Fibroblast of skin of abdomen (primary cell): ENCODE measurements at regions not wholly inside any gene's neighbourhood (a gene's known extent, or its start where the extent isn't known, plus 50 kb on each side); places are given as distances from the start of the nearest gene placed in this dataset.
A peak's percentile ranks its signal among the peaks of the same experiment; 100 is the strongest.

Experiments used
- DNase-seq: peaks from one replicate; pipeline ENCODE4 v3.0.0-alpha.2; 2013

- DNase-seq: no peak
Observed at GRCh38 chr16:50866806-50867205, 124.9 kb downstream of the CYLD start.

GRCh38 chr16:50864386-50864785, 122.5 kb downstream of the CYLD start:
- no peak for DNase-seq

- DNase-seq: no peak
Observed at GRCh38 chr16:50863644-50864144, 121.8 kb downstream of the CYLD start.

DNA sequence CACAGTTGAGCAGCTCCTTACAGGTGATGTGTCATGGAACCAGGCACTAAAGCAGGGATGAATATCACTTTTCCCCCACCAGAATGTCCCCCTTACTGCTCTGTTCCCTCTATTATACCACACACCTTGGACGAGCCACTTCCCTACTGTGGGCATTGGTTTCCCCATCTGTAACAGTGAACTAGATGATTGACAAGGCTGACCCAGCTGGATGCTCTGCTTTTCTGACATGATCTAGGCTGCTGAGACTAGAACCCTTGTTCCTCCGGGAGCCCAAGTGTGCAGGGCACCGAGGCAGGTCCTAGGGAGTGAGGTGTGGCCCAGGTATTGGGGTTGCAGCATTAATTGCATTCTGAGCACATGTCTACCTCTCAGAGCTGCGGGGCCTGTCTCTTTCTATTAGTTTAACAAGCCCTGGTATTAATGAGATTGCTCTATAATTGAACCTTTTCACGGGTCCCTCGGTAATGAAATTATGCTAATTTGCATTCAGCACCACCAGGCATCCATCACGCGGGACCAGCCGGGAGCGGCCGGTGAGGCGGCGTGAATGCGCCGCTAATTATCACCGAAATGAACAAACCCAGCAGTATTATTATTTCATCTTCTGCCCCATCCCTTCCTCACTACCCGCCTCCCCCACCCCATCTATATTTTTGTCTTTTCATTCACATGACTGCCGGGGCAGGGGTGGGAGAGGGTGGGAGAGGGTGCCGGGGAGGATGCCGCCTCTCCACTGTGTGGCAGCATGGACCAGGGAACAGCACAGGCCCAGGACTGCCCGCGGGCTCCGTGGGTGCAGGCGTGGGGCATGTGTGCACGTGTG, 121.1 kb downstream of the CYLD start:
- DNase-seq: no peak

- peak; percentile 80 for DNase-seq
Observed at GRCh38 chr16:50861970-50862411, 120.1 kb downstream of the CYLD start.

DNA sequence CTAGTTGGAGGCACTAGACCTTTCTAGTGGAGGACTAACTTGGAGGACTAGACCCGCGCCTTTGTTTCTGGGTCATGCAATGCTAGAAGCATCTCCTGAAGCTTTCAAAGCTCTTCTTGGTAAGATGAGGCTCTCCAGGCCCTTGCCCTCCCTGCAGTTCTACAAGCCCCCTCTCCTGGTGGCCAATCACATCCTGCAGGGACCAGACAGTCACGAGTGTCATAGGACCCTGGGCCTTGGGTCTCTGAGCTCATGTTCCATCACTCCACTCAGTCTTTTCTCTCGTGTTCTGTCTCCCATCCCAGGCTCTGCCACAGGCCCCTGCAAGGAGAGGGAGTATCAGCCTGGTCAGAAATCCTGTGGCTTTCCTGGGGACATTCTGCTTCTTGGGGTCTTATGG, 119.6 kb downstream of the CYLD start:
- DNase-seq: no peak

DNA sequence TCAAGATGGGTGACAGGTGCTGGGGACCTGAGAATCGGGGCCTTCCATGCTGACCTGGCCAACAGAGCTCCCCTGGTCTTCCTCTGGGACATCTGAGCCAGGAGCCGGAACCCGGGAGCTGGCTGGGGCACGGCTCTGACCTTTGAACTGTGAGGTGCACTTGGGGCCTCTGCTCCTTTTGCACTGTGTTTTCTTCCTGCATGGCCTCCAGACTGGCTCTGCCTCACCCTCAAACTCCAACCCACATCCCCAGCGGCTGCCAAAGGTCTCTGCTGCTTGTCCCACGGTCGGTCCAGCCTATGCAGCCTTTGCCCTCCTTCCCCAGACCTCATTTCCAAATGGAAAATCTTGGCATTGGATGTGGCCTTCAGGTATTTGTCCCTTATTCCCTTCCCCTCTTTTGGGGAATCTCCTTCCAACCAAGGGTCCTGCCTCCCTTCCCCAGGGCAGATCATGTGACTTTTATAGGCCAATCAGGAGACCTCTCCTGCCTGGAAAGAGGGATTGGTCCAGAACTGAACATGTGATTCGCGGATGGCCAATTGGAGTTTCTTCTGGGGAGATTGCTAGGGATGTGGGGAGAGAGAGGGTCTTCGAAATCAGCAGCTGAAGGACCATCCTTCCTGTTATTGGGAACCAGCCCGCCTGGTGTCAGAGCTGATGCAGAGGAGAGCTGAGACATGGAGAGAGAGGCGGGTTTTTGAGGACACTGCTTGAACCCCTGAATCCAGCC, 117.9 kb downstream of the CYLD start:
- no peak for DNase-seq

- DNase-seq: no peak
Observed at GRCh38 chr16:50858877-50859627, 117.2 kb downstream of the CYLD start.

DNA sequence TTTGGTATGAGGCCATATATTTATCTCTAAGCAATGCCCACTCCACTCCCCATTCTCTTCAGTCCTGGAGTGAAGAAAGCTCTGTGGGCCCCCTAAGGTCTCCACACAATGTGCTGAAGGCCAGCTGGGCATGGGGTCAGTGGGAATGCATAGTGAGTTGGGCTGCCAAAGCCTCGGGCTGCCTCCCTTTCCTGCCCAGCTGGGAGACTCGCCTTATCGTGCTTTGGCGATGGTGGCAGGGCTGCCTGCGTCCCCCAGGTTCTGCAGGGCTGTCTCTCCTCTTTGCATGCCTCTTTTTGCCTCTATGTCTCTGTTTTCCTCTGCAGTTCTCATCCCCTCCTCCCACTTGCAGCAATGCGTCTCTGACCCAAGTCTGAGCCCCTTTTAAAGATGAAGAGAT, 116.5 kb downstream of the CYLD start:
- no peak for DNase-seq

DNA sequence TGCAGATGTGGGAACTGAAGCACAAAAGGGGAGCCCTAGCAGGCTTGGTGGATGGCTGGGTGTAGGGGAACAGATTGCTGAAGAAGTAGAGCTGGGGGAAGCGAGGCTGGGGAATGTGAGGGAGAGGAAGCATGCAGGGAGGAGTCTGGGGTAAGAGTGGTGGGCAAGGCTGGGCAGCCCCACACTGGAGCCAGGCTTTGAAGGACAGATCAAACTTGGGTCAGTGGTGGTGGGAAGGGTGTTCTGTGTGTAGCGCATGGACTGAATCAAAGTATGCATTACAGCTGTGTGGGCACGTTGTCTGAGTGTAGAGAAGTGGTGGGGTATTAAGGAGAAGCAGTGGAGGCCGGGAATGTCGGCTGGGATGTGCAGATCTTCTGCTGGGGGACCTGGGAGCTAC, 116.0 kb downstream of the CYLD start:
- DNase-seq: no peak

DNA sequence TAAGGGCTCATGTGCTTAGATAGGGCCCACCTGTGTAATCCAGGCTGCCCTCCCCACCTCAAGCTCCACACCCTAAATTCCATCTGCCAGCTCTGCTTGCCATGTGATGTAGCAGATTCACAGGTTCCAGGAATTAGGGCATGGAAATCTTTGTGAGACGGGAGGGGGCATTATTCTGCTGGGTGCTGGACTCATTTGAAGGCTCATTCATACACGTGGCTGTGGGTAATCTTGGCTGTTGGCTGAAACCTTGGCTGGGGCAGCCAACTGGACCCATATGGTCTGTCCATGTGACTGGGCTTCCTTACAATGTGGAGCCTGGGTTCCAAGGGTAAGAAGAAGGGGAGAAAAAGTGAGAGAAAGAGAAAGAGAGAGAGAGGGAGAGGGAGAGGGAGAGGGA, 115.1 kb downstream of the CYLD start:
- DNase-seq: no peak

- no peak for DNase-seq
Observed at GRCh38 chr16:50853329-50853728, 111.4 kb downstream of the CYLD start.
